ENCODE measurements at regions not wholly inside any gene's neighbourhood (a gene's known extent, or its start where the extent isn't known, plus 50 kb on each side); places are given as distances from the start of the nearest gene placed in this dataset.

- Histone ChIP-seq H3K27ac (ENCODE audit: extremely low read depth, low read depth, low read length) (no peak overlapping the region), H3K9me3 (ENCODE audit: control insufficient read depth, insufficient read depth, low read depth, low read length) (no peaks in the 10 kb centered on the region), H3K36me3 (ENCODE audit: control insufficient read depth in 2 of 2, insufficient read depth in 1 of 2, low read length in 2 of 2) (no peaks in the 10 kb centered on the region), H3K4me3 (ENCODE audit: low read depth, low read length) (no peak overlapping the region), H3K4me1 (ENCODE audit: control insufficient read depth, insufficient read depth, low read length) (no peaks in the 10 kb centered on the region)
- TF ChIP-seq REPIN1 (tag by site-specific recombination; IDR thresholded peaks at IDR 0.05; ENCODE audit: low read depth) (no peak), ZNF791 (tag by site-specific recombination; IDR thresholded peaks at IDR 0.05) (no peak), ZNF449 (tag by site-specific recombination; IDR thresholded peaks at IDR 0.05) (no peak), ZNF521 (tag by site-specific recombination; IDR thresholded peaks at IDR 0.05) (no peak), SP3 (tag by site-specific recombination; IDR thresholded peaks at IDR 0.05) (no peak), KLF10 (tag by site-specific recombination; IDR thresholded peaks at IDR 0.05) (no peak), ZNF514 (tag by site-specific recombination; IDR thresholded peaks at IDR 0.05) (no peak), ZNF610 (tag by site-specific recombination; IDR thresholded peaks at IDR 0.05; ENCODE audit: borderline replicate concordance) (no peak), ZNF560 (tag by site-specific recombination; IDR thresholded peaks at IDR 0.05; ENCODE audit: borderline replicate concordance) (no peak), WT1 (tag by site-specific recombination; IDR thresholded peaks at IDR 0.05) (no peak), ZNF416 (tag by site-specific recombination; IDR thresholded peaks at IDR 0.05) (no peak), ZNF292 (tag by site-specific recombination; IDR thresholded peaks at IDR 0.05; ENCODE audit: borderline replicate concordance, low read depth) (no peak), ZNF354C (tag by site-specific recombination; IDR thresholded peaks at IDR 0.05; ENCODE audit: borderline replicate concordance, low read depth) (no peak), ZBTB20 (tag by site-specific recombination; IDR thresholded peaks at IDR 0.05) (no peak), ZNF624 (tag by site-specific recombination; IDR thresholded peaks at IDR 0.05) (no peak), MZF1 (tag by site-specific recombination; IDR thresholded peaks at IDR 0.05; ENCODE audit: borderline replicate concordance) (no peak), ZNF596 (tag by site-specific recombination; IDR thresholded peaks at IDR 0.05) (no peak)
- TF ChIP-seq, protein P1, sequence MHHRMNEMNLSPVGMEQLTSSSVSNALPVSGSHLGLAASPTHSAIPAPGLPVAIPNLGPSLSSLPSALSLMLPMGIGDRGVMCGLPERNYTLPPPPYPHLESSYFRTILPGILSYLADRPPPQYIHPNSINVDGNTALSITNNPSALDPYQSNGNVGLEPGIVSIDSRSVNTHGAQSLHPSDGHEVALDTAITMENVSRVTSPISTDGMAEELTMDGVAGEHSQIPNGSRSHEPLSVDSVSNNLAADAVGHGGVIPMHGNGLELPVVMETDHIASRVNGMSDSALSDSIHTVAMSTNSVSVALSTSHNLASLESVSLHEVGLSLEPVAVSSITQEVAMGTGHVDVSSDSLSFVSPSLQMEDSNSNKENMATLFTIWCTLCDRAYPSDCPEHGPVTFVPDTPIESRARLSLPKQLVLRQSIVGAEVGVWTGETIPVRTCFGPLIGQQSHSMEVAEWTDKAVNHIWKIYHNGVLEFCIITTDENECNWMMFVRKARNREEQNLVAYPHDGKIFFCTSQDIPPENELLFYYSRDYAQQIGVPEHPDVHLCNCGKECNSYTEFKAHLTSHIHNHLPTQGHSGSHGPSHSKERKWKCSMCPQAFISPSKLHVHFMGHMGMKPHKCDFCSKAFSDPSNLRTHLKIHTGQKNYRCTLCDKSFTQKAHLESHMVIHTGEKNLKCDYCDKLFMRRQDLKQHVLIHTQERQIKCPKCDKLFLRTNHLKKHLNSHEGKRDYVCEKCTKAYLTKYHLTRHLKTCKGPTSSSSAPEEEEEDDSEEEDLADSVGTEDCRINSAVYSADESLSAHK (tag by site-specific recombination; IDR thresholded peaks at IDR 0.05) = no peak
- TF ChIP-seq, protein P2, sequence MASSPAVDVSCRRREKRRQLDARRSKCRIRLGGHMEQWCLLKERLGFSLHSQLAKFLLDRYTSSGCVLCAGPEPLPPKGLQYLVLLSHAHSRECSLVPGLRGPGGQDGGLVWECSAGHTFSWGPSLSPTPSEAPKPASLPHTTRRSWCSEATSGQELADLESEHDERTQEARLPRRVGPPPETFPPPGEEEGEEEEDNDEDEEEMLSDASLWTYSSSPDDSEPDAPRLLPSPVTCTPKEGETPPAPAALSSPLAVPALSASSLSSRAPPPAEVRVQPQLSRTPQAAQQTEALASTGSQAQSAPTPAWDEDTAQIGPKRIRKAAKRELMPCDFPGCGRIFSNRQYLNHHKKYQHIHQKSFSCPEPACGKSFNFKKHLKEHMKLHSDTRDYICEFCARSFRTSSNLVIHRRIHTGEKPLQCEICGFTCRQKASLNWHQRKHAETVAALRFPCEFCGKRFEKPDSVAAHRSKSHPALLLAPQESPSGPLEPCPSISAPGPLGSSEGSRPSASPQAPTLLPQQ (tag by site-specific recombination; IDR thresholded peaks at IDR 0.05) = no peak
- TF ChIP-seq, protein P3, sequence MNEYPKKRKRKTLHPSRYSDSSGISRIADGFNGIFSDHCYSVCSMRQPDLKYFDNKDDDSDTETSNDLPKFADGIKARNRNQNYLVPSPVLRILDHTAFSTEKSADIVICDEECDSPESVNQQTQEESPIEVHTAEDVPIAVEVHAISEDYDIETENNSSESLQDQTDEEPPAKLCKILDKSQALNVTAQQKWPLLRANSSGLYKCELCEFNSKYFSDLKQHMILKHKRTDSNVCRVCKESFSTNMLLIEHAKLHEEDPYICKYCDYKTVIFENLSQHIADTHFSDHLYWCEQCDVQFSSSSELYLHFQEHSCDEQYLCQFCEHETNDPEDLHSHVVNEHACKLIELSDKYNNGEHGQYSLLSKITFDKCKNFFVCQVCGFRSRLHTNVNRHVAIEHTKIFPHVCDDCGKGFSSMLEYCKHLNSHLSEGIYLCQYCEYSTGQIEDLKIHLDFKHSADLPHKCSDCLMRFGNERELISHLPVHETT (tag by site-specific recombination; IDR thresholded peaks at IDR 0.05) = no peak
- POLR2A ChIA-PET = no interaction called here
- CTCF ChIA-PET = no interaction called here
These were observed 409.3 kb upstream of the CPEB2 start for GRCh38 chr4:14592950-14593349.

DNA sequence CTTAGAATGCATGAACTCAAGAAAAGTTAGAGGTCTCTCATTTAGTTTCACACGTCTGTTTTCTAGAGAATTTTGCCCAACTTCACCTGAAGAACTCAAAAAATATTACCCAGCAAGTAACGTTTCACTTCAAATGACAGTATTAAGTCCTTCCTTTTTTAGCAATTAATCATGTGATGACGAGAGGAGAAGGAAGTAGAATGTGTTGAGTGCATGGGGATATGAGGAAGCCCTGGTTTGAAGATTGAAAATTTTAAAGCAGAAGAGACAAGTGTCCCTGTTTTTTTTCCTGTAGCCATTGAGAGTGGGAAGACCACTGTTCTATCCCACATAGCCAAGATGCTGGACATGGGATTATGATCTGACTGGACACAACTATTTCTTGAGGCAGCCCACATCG lies 406.3 kb upstream of the CPEB2 start:
- Histone ChIP-seq H3K27ac (ENCODE audit: extremely low read depth, low read depth, low read length) (no peak overlapping the region), H3K4me1 (ENCODE audit: control insufficient read depth, insufficient read depth, low read length) (no peaks in the 10 kb centered on the region), H3K4me3 (ENCODE audit: low read depth, low read length) (no peak overlapping the region), H3K36me3 (ENCODE audit: control insufficient read depth in 2 of 2, insufficient read depth in 1 of 2, low read length in 2 of 2) (no peaks in the 10 kb centered on the region), H3K9me3 (ENCODE audit: control insufficient read depth, insufficient read depth, low read depth, low read length) (no peaks in the 10 kb centered on the region)
- ChIA-PET CTCF (no interaction called here), POLR2A (no interaction called here)
- TF ChIP-seq ZNF624 (tag by site-specific recombination; IDR thresholded peaks at IDR 0.05) = no peak
- TF ChIP-seq ZNF514 (tag by site-specific recombination; IDR thresholded peaks at IDR 0.05) = no peak
- no peak for TF ChIP-seq ZNF585B (tag by site-specific recombination; IDR thresholded peaks at IDR 0.05)
- TF ChIP-seq ZSCAN23 (tag by site-specific recombination; IDR thresholded peaks at IDR 0.05) = no peak
- TF ChIP-seq ZNF561 (tag by site-specific recombination; IDR thresholded peaks at IDR 0.05; ENCODE audit: borderline replicate concordance) = no peak
- TF ChIP-seq, protein P4, sequence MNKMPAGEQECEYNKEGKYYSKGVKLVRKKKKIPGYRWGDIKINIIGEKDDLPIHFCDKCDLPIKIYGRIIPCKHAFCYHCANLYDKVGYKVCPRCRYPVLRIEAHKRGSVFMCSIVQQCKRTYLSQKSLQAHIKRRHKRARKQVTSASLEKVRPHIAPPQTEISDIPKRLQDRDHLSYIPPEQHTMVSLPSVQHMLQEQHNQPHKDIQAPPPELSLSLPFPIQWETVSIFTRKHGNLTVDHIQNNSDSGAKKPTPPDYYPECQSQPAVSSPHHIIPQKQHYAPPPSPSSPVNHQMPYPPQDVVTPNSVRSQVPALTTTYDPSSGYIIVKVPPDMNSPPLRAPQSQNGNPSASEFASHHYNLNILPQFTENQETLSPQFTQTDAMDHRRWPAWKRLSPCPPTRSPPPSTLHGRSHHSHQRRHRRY (tag by site-specific recombination; IDR thresholded peaks at IDR 0.05) = no peak
- TF ChIP-seq, protein P5, sequence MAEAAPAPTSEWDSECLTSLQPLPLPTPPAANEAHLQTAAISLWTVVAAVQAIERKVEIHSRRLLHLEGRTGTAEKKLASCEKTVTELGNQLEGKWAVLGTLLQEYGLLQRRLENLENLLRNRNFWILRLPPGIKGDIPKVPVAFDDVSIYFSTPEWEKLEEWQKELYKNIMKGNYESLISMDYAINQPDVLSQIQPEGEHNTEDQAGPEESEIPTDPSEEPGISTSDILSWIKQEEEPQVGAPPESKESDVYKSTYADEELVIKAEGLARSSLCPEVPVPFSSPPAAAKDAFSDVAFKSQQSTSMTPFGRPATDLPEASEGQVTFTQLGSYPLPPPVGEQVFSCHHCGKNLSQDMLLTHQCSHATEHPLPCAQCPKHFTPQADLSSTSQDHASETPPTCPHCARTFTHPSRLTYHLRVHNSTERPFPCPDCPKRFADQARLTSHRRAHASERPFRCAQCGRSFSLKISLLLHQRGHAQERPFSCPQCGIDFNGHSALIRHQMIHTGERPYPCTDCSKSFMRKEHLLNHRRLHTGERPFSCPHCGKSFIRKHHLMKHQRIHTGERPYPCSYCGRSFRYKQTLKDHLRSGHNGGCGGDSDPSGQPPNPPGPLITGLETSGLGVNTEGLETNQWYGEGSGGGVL (tag by site-specific recombination; IDR thresholded peaks at IDR 0.05) = no peak
- no peak for TF ChIP-seq GFI1B (tag by site-specific recombination; IDR thresholded peaks at IDR 0.05)

Data from HEK293 (cell line).